OCI-LY7 (cell line): ENCODE measurements at regions not wholly inside any gene's neighbourhood (a gene's known extent, or its start where the extent isn't known, plus 50 kb on each side); places are given as distances from the start of the nearest gene placed in this dataset.

Source experiments
- EZH2phosphoT487 ChIP-seq: fragments of 200-600 bp; sonication (generic); IDR thresholded peaks from 2 replicates; pipeline ENCODE4 v1.6.1; 2018; ENCODE audit warnings: low read depth, borderline replicate concordance, mild to moderate bottlenecking, mixed run types, antibody characterized with exemption, low read length, moderate library complexity, mixed read lengths
- TF ChIP-seq, protein P1 (sequence below): fragments of 200-600 bp; sonication (generic); conservative IDR thresholded peaks from 2 replicates; pipeline ENCODE4 v1.5.1; 2014; ENCODE audit warnings: mild to moderate bottlenecking, antibody characterized with exemption, low read length, moderate library complexity, mixed read lengths

DNA sequence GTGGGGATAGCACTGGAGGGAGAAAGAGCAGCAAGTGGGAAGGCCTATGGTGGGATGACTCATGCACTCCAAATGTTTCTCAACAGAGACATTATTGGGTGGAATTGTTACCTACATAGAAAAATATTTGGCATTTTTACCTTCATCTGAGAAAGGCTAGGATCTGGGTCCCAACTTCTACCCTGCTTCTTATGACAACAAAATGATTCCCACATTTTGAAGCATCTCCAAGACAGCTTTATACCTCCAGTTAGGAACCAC, 908.9 kb upstream of the GYPC start:
- TF ChIP-seq, protein P1, sequence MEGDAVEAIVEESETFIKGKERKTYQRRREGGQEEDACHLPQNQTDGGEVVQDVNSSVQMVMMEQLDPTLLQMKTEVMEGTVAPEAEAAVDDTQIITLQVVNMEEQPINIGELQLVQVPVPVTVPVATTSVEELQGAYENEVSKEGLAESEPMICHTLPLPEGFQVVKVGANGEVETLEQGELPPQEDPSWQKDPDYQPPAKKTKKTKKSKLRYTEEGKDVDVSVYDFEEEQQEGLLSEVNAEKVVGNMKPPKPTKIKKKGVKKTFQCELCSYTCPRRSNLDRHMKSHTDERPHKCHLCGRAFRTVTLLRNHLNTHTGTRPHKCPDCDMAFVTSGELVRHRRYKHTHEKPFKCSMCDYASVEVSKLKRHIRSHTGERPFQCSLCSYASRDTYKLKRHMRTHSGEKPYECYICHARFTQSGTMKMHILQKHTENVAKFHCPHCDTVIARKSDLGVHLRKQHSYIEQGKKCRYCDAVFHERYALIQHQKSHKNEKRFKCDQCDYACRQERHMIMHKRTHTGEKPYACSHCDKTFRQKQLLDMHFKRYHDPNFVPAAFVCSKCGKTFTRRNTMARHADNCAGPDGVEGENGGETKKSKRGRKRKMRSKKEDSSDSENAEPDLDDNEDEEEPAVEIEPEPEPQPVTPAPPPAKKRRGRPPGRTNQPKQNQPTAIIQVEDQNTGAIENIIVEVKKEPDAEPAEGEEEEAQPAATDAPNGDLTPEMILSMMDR, result no peak
- TF ChIP-seq EZH2phosphoT487, result no peak
